ENCODE measurements at regions not wholly inside any gene's neighbourhood (a gene's known extent, or its start where the extent isn't known, plus 50 kb on each side); places are given as distances from the start of the nearest gene placed in this dataset.

DNA sequence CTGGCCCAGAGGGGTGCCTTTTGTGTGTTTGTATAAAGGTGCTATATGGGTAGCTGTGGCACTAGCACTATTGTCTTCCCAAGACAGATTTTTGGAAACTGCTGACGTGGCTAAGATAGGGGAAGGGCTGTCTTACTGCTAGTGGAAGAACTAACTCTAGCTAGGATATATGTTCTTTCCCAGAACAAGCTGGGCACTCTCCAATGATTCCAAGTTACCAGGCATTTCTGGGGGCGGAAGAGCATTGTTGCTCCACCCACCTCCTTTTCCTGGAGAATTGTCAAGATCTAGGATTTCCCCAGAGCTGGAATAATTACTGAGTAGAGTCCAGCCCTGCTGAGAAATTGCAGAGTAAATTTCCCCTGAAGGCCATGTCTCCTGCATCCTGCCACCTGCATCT, 408.3 kb downstream of the KLF5 start:
- DNase-seq (ENCODE audit: low read depth, low spot score) = no peak

DNA sequence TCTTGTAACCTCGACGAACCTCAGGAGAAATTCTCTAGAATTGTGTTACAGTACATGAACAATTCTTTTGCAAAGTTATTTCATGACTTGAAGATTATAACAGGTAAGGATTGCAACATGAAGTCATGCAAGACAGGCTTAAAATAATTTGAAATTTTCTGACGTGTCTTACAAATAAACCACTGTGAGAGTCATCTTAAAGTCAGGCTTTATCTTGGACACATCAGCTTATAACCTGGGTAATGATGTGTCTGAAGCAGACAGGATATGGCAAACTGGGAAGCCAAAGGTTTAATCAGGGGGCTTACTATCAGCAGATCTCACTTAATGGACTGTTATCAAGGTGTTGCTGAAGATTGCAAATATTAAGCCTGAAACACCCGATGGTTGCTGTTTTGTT, 407.8 kb downstream of the KLF5 start:
- no peak for DNase-seq (ENCODE audit: low read depth, low spot score)

GRCh38 chr13:73465617-73465971, 406.8 kb downstream of the KLF5 start:
- no peak for DNase-seq (ENCODE audit: low read depth, low spot score)

DNA sequence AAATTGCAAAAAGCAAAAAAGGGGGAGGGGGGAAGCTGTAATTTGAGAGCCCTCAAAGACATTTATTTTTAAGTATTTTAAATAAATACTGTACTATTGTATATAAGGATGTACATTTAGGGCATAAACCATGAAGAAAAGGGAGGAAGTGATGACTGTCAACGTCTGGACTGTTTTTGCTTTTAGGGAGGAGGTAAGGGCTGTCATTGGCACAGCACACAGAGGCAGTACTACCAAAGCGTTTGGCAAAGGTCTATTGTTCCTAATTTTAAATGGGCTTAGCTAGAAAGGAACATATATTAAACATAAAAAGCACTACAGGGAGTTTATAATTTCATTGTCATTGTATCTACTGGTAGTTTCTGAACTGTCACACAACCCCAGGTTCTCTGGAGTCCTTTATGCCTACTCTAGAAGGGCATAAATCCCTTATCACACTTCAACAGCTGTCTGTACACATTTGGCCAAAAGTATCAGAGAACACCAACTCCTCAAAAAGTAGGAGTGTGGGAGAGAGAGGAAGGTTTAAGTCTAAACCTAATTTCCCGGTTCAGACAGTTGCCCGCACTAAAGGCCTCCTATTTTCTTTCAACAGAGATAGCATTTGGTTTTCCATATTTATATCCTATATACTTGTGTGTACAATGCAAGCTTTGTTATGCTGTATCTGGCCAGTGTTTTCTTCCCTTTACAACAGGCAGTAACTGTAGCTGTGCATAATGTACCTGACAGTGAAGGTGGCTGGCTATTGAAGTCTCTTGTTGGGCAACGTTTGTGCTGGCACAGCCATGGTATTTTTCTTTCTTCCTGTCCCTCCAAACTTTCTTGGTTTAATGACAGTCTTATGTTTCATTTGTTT, 406.2 kb downstream of the KLF5 start:
- DNase-seq (ENCODE audit: low read depth, low spot score) = no peak

- no peak for DNase-seq (ENCODE audit: low read depth, low spot score)
These were observed 403.4 kb downstream of the KLF5 start for GRCh38 chr13:73462241-73462640.

DNA sequence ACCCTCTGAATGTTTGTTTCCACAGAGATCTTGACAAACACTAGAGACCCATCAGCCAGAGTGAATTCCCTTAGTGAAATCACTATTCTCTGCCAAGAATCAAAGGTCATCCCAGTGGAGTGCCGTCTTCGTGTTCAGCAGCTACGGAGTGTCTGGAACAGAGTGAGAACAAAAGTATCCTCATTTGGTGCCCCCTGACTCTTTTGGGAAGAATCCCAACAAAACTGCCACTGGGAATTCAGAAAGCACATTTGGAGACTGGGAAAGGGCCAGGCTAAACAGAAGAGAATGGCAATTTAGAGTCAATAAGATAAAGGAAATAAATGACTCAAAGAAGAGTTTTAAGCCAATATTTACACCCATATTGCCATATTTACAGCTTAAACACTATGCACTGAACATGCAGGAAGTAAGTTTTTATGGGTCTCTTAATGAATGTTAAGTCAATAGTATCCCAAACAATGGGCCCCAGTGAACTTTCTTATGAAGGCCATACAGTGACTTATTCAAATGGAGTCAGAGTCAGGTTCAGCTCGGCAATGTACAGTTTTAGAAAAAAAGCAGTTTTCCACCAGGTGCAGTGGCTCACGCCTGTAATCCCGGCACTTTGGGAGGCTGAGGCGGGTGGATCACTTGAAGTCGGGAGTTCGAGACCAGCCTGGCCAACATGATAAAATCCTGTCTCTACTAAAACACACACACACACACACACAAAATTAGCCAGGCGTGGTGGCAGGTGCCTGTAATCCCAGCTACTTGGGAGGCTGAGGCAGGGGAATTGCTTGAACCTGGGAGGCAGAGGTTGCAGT, 392.6 kb downstream of the KLF5 start:
- DNase-seq (ENCODE audit: low read depth, low spot score) = no peak

DNA sequence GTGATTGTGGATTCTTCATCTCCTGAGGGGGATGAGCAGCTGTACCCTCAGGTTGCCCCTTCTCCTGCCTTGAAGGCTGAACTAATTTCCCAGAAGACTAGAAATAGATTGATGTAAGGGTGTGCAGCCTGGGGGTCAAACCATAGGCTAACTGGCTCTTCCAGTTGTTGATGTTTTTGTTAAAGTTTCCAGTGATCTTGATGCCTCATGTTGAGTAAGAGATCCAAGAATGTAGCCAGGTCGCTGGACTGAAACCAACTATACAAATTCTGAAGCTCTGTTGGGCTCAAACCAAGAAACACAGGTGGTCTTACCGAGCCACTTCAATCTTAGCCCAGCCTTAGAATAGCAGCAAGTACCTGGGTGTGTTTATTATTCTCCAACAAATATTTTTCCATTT, 391.8 kb downstream of the KLF5 start:
- no peak for DNase-seq (ENCODE audit: low read depth, low spot score)

DNA sequence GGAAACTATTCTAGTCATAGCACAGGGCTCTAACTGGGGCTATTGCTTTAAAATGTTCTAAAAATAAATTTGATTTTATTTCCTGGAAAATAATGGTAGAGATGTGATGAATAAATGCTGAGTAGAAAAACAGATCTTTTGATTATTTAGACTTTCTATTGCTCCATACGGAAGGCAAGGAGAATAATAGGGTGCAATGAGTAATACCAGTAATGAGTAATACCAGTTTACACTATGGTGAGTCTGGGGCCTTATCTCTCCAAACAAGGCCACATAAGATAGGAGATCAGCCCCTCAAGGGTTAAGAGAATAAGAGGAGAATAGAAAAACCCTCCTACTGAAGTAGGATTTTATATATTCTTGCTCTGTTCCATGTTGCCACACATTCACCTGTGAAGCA, 390.4 kb downstream of the KLF5 start:
- DNase-seq (ENCODE audit: low read depth, low spot score) = no peak

GRCh38 chr13:73440296-73440895, 381.6 kb downstream of the KLF5 start:
- DNase-seq (ENCODE audit: low read depth, low spot score) = no peak

DNA sequence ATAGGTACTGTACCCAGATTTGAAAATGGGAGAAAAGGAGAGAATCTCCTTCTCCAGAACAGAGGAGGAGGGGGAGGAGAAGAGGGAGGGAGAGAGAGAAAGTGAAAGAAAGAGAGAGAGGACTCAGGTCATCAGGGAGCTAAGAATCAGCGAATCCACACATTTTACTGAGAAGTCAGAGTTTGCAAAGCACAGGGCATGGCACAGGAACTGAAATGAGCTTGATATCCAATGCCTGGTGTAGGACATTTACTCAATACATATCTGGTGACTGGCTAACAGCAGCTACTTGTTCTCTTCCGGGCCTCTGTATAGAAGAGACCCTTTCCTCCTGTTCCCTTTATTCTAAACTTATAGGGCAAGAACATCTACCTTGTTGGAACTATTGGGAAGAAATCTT, 375.1 kb downstream of the KLF5 start:
- DNase-seq (ENCODE audit: low read depth, low spot score) = no peak

- no peak for DNase-seq (ENCODE audit: low read depth, low spot score)
These were observed 374.7 kb downstream of the KLF5 start for GRCh38 chr13:73433458-73433857.

DNA sequence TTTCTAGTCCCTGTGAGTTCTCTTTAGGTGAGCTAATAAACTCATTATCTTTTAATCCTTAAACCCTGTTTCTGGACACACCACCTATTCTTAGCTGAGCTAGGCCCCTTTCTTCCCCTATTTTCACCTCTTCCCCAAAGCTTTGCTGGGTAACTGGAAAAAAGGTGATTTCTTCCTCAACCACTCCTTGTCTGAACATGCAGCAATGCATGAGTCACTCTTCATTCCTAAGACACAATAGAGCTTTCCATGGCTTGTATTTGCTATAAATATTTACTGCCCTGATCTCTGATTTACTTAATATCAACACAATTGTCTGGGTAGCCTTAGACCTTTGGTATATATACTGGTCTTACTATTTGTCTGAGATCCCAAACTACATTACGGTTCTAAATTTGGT, 370.9 kb downstream of the KLF5 start:
- no peak for DNase-seq (ENCODE audit: low read depth, low spot score)

DNA sequence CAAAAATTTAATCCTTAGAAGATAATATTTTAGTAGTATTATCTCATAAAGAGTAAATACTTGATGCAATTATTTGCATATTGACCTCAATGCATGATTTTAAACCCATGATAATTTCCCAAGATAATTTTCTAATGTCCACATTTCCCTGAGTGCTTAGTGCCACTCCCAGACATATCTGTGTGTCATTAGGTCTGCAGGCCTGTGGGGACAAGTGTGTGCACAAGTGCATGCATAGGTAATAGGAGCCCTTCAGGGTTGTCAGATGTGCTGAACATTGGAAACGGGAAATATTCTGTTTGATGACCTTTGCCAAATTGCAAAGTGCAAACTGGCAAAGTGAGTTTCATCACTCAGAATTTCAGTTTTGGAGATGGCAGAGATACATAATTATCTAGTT, 369.9 kb downstream of the KLF5 start:
- DNase-seq (ENCODE audit: low read depth, low spot score) = no peak

DNA sequence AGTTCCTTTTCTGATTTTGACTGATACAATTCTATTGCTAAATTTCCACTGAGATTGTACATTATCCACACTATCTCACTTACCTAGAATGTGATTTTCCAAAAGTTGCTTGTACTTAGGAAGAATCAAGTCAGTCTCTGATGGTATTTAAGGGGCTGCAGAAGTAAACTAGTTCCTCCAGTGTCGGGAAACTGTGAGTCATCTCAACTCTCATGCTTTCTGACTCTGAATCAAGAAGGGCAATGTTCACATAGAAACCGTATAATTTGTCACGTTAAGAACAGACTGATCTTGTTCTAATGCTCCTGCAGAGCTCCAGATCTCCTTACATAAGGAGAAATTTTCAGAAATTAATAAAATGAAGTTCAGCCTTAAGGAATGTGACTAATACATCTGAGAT, 369.3 kb downstream of the KLF5 start:
- DNase-seq (ENCODE audit: low read depth, low spot score) = no peak

DNA sequence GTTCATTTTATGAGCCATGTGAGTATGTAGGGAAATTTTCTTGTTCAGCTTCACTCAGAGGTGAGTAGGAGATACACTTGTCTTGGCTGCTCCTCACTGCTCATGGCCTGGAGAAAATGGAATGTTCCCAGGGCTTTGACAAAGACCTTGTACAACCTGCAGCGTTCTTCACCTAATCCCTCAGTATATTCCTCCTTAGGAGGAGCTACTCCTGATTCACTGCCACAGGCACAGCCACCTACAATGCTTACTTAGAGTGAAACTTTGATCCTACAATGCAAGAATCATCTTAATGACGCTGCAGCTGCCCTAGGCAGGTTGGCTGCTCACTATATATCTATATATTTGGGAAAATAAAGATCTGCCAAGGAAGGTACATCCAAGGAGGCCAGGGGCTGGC, 364.2 kb downstream of the KLF5 start:
- no peak for DNase-seq (ENCODE audit: low read depth, low spot score)

- no peak for DNase-seq (ENCODE audit: low read depth, low spot score)
These were observed 362.6 kb downstream of the KLF5 start for GRCh38 chr13:73421310-73421912.

DNA sequence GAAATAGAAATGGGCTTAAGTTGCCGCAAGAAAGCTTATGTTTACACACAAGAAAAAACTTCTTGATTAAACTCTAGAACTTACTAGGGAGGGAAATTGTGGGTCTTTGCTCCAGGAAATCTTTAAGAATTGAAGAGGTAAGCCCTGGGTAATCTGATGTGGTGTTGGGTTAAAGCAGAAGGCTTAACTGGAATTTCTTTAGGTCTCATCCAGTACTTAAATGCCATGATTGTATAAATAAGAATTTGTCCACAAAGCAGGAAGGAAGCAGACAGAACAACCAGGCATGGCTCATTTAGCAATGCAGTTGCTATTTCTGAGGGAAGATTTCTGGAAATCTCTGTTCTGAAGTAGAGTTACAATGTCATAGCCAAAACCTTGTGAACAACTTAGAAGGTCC, 360.4 kb downstream of the KLF5 start:
- no peak for DNase-seq (ENCODE audit: low read depth, low spot score)

GRCh38 chr13:73417012-73417615, 358.3 kb downstream of the KLF5 start:
- DNase-seq (ENCODE audit: low read depth, low spot score) = peak; percentile 25

DNA sequence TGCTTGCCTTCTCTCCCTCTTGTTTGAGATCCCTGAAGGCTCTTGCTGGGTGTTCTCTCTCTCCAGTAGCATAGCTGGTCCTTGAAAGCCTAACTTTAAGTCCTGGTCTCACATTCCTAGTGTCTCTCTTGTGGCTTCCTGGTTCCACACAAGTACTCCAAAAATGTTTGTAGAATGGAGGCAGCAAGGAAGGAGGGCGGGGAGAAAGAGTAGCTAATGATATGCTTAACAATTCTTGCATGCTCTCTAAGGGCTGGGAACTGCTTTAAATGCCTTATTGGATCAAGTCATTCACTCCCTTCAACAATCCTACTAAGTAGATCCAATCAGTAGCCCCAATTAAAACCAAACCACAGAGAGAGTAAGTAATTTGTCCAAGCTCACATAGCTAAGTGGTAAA, 357.3 kb downstream of the KLF5 start:
- no peak for DNase-seq (ENCODE audit: low read depth, low spot score)

DNA sequence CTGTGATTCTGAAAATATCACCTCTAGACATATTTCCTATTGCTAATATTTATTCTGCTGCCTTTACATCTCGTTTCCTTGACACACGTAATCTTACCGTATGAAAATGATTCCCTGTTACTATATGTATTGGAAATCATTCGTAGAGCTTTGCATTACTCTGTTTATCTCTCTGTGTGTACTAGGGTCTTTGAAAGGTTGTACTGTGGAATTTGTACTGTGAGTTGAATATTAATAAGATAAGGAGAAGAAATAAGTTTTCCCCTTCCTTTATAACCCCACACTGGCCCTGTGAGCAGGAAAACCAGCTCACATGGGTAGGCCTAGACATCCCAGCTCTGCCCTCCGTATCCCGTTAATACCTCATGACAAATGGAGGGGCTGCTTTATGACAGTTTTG, 354.9 kb downstream of the KLF5 start:
- DNase-seq (ENCODE audit: low read depth, low spot score) = no peak

GRCh38 chr13:73412933-73413332, 354.1 kb downstream of the KLF5 start:
- DNase-seq (ENCODE audit: low read depth, low spot score) = no peak

All from ELF-1 (cell line).